SK-N-SH (cell line): ENCODE measurements at regions not wholly inside any gene's neighbourhood (a gene's known extent, or its start where the extent isn't known, plus 50 kb on each side); places are given as distances from the start of the nearest gene placed in this dataset.

Source experiments
- CTCF ChIP-seq: fragments of 200-600 bp; sonication (generic); IDR thresholded peaks from 2 replicates; pipeline ENCODE4 v1.6.1; 2017; ENCODE audit warnings: antibody characterized with exemption, mild to moderate bottlenecking, moderate library complexity
- NFIC ChIP-seq: IDR thresholded peaks from 2 replicates; pipeline ENCODE4 v1.4.0; 2012; ENCODE audit warnings: borderline replicate concordance
- REST ChIP-seq: IDR thresholded peaks from 2 replicates; pipeline ENCODE4 v1.6.1; 2012; ENCODE audit warnings: mild to moderate bottlenecking, low read depth, low read length, moderate library complexity
- RXRA ChIP-seq: IDR thresholded peaks from 2 replicates; pipeline ENCODE4 v1.4.0; 2012; ENCODE audit warnings: low read depth, mild to moderate bottlenecking, borderline replicate concordance
- SIN3A ChIP-seq: IDR thresholded peaks from 2 replicates; pipeline ENCODE4 v1.6.1; 2012; ENCODE audit warnings: low read depth, mild to moderate bottlenecking, low read length, moderate library complexity, borderline replicate concordance
- TEAD4 ChIP-seq: IDR thresholded peaks from 2 replicates; pipeline ENCODE4 v1.4.0; 2012; ENCODE audit warnings: mild to moderate bottlenecking, borderline replicate concordance; ENCODE audit not compliant: insufficient read depth
- USF2 ChIP-seq: fragments of 150-350 bp; IDR thresholded peaks from 2 replicates; pipeline ENCODE4 v1.6.1; 2017; ENCODE audit warnings: antibody characterized with exemption, low read length, low read depth, borderline replicate concordance
- ZBTB33 ChIP-seq: IDR thresholded peaks from 2 replicates; pipeline ENCODE4 v1.4.0; 2012; ENCODE audit warnings: low read depth, borderline replicate concordance

GRCh38 chr12:125907351-125907750, 842.1 kb downstream of the AACS start:
- TF ChIP-seq NFIC, result no peak
- no peak for TF ChIP-seq SIN3A
- no peak for TF ChIP-seq REST
- TF ChIP-seq ZBTB33, result no peak
- no peak for TF ChIP-seq RXRA
- TF ChIP-seq CTCF, result no peak
- TF ChIP-seq USF2, result no peak
- TF ChIP-seq TEAD4, result no peak
